AG04449 (cell line): ENCODE measurements at regions not wholly inside any gene's neighbourhood (a gene's known extent, or its start where the extent isn't known, plus 50 kb on each side); places are given as distances from the start of the nearest gene placed in this dataset.

Source experiments
- CTCF ChIA-PET: fragments of 350-600 bp; formaldehyde crosslinking; extraction: SDS; loops from one replicate; lab custom pipeline; 2021; ENCODE audit warnings: antibody characterized with exemption; lab: Yijun Ruan, JAX
- POLR2A ChIA-PET: fragments of 400-600, 350-600 bp; formaldehyde crosslinking; extraction: SDS; loops from one replicate; lab custom pipeline; 2020; ENCODE audit warnings: antibody characterized with exemption, inconsistent platforms; lab: Yijun Ruan, JAX
- DNase-seq: peaks from one replicate; pipeline ENCODE4 v3.0.0-alpha.2; 2010; ENCODE audit warnings: low read depth, low spot score
- H3K4me3 ChIP-seq: 2 replicates; pipeline ENCODE4 v1.5.1; 2011; ENCODE audit warnings: low read depth, mild to moderate bottlenecking, control low read depth, low read length
- TF ChIP-seq, protein P1 (sequence below): IDR thresholded peaks from one replicate; pipeline ENCODE4 v1.5.1; 2011; ENCODE audit warnings: mild to moderate bottlenecking, moderate library complexity, low read length, control low read depth, inconsistent platforms; ENCODE audit not compliant: insufficient read depth; ENCODE audit errors: missing control alignments

DNA sequence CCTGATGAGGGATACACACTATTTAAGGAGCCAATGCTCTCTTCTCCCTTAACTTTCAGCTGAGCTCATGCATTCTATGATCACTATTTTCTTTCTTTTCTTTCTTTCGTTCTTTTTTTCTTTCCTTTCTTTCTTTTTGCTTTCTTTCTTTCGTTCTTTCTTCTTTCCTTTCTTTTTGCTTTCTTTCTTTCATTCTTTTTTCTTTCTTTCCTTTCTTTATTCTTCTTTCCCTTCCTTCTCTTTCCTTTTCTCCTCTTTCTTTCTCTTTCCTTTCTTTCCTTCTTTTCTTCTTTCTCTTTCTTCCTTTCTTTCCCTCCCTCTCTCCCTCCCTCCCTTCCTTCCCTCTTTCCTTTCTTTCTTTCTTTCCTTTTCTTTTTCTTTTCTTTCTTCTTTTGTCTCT lies 761.2 kb downstream of the SEMA5A start:
- CTCF ChIA-PET = no interaction called here
- POLR2A ChIA-PET = no interaction called here

DNA sequence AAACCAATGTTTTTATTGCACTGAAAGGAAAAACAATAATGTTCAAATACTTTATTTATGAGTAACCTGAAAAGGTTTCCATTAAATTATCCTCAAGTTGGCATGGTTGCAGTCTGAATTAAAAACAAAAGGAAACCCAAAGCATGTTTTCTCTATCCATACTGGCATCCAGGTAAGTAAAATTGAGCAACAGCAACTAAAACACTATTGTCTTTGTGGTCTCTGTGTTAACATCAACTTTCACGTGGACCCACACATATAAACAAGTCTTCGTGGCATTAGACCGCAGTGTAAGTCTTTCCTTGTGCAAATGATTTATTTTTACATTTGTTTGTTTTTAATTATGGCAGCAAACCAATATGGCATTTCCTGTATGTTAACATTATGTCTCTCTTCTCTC lies 757.6 kb downstream of the SEMA5A start:
- POLR2A ChIA-PET = no interaction called here
- no peak overlapping the region for H3K4me3 ChIP-seq
- TF ChIP-seq, protein P1, sequence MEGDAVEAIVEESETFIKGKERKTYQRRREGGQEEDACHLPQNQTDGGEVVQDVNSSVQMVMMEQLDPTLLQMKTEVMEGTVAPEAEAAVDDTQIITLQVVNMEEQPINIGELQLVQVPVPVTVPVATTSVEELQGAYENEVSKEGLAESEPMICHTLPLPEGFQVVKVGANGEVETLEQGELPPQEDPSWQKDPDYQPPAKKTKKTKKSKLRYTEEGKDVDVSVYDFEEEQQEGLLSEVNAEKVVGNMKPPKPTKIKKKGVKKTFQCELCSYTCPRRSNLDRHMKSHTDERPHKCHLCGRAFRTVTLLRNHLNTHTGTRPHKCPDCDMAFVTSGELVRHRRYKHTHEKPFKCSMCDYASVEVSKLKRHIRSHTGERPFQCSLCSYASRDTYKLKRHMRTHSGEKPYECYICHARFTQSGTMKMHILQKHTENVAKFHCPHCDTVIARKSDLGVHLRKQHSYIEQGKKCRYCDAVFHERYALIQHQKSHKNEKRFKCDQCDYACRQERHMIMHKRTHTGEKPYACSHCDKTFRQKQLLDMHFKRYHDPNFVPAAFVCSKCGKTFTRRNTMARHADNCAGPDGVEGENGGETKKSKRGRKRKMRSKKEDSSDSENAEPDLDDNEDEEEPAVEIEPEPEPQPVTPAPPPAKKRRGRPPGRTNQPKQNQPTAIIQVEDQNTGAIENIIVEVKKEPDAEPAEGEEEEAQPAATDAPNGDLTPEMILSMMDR = no peak
- CTCF ChIA-PET = interaction anchor here (1.5 kb wide), 1 partner anchor 11 kb away, joined by 3 read pairs; no protein-coding TSS in a partner anchor
- DNase-seq = no peak

More for the DNA sequence above, 761.2 kb downstream of the SEMA5A start:
- H3K4me3 ChIP-seq = no peak overlapping the region
- DNase-seq = no peak
- TF ChIP-seq, protein P1 = no peak

DNA sequence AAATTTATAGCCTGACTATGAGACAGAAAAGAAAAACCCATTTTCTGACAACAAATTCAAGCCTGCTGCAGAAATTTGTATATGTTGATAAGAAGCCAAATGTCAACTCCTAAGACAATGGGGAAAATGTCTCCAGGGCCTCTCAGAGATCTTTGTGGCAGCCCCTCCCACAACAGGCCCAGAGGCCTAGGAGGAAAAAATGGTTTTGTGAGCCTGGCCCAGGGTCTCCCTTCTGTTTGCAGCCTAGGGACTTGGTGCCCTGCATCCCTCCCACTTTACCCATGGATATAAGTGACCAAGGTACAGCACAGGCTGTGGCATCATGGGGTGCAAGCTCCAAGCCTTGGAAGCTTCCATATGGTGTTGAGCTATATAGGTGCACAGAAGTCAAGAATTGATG lies 740.2 kb downstream of the SEMA5A start:
- H3K4me3 ChIP-seq = no peak overlapping the region
- CTCF ChIA-PET = no interaction called here
- TF ChIP-seq, protein P1 = no peak
- POLR2A ChIA-PET = no interaction called here
- DNase-seq = no peak

DNA sequence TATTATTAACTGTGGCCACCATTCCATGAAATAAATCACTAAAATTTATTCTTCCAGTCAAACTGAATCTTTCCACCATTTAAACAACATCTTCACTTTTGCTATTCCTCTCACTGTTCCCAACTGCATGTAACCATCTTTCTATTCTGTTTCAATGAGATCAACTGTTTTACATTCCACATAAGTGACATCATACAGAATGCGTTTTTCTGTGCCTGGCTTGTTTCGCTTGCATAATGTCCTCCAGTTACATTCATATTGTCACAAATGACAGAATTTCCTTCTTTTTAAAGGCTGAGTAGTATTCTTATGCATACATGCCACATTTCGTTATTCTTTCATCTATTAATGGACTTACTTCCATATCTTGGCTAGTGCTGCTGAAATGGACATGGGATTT lies 738.2 kb downstream of the SEMA5A start:
- TF ChIP-seq, protein P1 = no peak
- CTCF ChIA-PET = no interaction called here
- no peak for DNase-seq
- POLR2A ChIA-PET = no interaction called here
- H3K4me3 ChIP-seq = no peak overlapping the region

DNA sequence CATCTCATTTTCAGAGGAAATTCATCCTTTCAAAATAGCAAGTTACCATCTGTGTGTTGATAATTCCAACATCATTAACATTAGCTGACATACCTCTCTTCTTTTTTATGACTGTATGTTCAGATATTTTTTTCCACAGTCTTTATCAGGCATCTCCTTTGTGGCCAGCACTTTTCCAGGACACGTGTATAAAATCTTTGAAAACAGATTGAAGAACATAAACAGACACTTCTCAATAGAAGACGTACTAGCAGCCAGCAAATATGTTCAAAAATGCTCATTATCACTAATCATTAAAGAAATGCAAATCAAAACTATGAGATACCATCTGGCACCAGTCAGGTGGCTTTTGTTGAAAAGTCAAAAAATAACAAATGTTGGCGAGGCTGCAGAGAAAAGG lies 734.3 kb downstream of the SEMA5A start:
- CTCF ChIA-PET = no interaction called here

DNA sequence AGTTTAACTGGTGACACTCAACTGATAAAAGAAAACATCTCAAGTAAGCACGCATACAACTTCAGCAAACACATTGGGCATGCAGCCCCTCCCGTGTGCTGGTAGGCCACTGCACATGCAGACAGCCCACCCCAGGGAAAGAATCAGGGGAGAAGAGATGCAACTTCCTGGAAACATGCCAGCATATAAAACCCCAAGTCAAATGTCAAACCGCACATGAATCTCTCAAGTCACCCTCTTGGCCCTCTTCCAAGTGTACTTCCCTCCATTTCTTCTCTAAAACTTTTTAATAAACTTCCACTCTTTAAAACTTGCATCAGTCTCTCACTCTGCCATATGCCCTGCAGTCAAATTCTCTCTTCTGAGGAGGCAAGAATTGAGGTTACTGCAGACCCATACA lies 732.7 kb downstream of the SEMA5A start:
- no peak overlapping the region for H3K4me3 ChIP-seq
- ChIA-PET CTCF (no interaction called here), POLR2A (no interaction called here)
- TF ChIP-seq, protein P1 = no peak
- no peak for DNase-seq

More for the DNA sequence above, 734.3 kb downstream of the SEMA5A start:
- POLR2A ChIA-PET = no interaction called here
- TF ChIP-seq, protein P1 = no peak
- H3K4me3 ChIP-seq = no peak overlapping the region
- DNase-seq = no peak

DNA sequence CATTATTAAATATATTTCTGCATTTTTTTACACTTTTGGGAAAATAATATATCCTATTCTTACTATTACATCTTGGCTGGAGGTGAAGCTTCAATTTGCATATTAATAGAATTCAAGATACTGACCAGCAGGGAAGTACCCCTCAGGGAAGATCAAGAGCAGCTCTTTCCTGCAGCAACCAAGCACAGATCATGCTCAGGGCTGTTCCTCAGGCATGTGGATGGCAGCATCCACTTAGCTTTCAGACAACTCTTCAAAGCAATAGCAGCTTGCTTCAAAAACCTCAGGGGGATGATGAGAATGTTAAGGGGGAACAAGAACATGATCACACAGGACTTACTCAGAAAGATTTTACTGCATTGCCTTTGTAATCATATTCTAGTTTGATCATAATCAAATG lies 731.8 kb downstream of the SEMA5A start:
- no peak for DNase-seq
- TF ChIP-seq, protein P1 = no peak
- ChIA-PET POLR2A (no interaction called here), CTCF (no interaction called here)
- H3K4me3 ChIP-seq = no peak overlapping the region
